KBM-7 (cell line): ENCODE measurements at regions not wholly inside any gene's neighbourhood (a gene's known extent, or its start where the extent isn't known, plus 50 kb on each side); places are given as distances from the start of the nearest gene placed in this dataset.

ENCODE experiments used
- DNase-seq: peaks from one replicate; pipeline ENCODE4 v3.0.0-alpha.2; 2015
- in situ Hi-C: fragments of 300-500 bp; cut with MboI; formaldehyde crosslinking; loops from 2 replicates; pipeline ENCODE4 v1.14.3; 2020; ENCODE audit warnings: low sequenced_read_pairs, low pct_unique_long_range_greater_than_20kb, mixed read lengths

DNA sequence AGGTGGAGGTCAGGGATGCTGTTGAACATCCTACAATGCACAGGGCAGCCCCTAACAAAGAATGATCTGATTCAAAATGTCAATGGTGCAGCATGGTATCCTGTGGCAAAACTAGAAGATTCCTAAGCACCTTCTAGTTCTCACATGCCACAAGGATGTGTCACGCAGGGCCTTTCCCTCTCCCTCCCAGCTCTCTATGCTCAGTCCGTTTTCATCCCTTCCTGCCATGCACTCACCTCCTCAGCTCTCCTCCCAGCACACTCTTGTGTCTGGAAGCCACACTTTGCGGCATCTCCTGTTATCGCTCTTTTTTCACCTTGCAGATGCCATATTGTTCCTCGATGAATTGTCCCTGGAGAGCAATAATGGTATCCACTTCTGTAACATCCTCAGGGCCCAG, 263.4 kb downstream of the CDC5L start:
- no peak for DNase-seq
- in situ Hi-C loops, result loop anchor here (25.0 kb wide), 1 partner anchor 761 kb away; no protein-coding TSS in a partner anchor

DNA sequence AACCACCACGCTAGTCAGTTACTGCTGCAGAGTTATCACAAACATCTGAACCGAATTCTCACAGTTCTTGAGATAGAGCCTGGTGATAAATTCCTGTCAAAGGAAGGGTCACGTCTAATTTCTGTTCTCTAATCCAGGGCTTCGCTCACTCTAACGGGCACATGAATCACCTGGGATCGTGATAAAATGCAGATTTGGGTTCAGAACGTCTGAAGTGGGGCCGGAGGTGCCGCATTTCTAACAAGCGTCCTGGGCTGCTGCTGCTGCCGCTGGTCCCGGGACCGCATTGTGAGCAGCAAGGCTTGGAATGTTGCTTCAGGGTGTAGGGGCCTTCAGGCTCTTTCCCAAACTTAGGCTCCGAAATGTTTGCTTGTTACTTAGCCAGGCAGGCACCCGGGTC, 264.1 kb downstream of the CDC5L start:
- in situ Hi-C loops, result loop anchor here (25.0 kb wide), 1 partner anchor 761 kb away; no protein-coding TSS in a partner anchor
- no peak for DNase-seq

DNA sequence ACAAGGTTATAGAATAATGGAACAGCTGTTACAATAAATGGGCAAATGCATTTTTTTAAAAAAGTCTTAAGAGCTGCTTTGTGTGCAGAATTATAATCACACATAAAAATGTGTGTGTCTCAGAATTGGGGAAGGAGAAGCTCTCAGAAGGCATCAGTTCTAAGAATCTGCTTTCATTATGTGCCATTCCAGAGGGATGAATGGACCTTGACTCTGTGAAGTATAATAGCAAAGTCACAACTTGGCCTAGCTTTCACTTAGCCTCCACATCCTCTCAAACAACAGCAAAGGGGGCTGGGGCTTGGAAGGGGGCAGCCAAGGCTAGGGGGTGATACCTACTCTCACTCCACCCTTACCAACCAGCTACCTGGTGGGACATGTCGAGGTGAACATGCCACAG, 265.0 kb downstream of the CDC5L start:
- in situ Hi-C loops, result loop anchor here (25.0 kb wide), 1 partner anchor 760 kb away; no protein-coding TSS in a partner anchor
- no peak for DNase-seq

GRCh38 chr6:44653091-44653490, 265.6 kb downstream of the CDC5L start:
- DNase-seq, result no peak
- in situ Hi-C loops, result loop anchor here (25.0 kb wide), 1 partner anchor 759 kb away; no protein-coding TSS in a partner anchor

DNA sequence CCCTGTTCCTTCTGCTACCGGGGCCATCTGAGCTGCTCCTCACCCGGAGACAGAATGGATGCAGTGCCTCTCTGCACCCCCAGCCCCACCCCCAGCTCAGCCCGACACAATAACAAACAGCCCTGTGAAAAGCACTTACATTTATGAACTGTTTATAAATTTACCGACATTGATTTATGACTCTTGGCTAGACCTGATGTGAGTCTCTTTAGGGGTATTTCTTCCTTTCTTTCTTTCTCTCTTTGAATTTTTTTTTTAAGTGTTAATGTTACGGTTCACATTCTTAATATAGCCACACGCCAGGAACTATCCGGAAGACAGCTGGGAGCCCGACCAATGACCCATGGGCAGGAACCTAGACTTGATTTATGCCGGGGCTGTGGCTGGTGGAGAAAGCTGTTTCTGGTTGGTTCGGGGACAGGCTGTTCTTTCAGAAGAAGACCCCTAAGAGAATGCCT, 266.3 kb downstream of the CDC5L start:
- in situ Hi-C loops, result loop anchor here (25.0 kb wide), 1 partner anchor 759 kb away; no protein-coding TSS in a partner anchor

DNA sequence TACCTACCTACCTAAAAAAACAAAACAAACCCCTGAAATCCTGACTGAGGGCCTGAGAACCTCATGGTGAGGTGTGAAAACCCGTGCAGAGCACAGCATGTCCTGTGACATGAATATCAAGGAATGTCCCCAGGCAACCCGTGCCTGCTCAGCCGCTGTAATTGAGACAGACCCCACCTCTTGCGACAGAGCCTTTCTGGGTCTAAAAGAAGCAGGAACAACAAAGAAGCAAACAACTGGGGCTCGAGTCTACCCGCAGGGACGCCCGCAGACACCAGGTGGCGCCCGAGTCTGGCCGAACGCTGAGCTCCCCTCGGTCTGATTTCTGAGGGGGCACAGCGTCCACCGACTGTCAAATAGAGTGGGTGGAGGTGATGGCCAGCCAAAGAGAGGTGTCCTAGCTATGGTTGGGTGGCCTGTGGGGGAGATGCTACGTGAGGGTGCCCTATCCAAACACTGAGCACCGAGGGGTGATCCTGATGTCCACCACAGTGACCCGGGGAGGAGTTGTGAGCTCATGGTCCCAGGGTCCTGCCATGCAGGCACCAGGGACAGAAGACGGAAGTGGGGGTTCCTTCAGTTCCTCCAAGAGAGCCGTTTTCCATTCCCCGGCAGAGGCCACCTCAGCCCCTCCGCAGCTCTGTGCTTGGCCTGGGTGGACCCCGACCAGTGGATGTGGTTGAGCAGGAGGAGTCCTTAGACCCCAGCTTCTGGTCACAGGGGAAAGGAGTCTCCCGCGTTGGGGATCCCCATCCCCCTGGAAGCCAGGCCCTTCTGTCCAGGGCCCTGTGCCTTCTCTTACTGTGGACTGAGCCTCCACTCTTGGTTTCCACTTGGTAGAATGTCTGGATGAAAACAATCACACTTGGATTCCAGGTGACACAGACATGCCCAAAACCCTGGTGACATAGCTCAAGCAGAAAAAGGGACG, 268.2 kb downstream of the CDC5L start:
- in situ Hi-C loops, result loop anchor here (25.0 kb wide), 1 partner anchor 757 kb away; no protein-coding TSS in a partner anchor
- peak; percentile 85 for DNase-seq

More for the DNA sequence above, 266.3 kb downstream of the CDC5L start:
- DNase-seq, result no peak

DNA sequence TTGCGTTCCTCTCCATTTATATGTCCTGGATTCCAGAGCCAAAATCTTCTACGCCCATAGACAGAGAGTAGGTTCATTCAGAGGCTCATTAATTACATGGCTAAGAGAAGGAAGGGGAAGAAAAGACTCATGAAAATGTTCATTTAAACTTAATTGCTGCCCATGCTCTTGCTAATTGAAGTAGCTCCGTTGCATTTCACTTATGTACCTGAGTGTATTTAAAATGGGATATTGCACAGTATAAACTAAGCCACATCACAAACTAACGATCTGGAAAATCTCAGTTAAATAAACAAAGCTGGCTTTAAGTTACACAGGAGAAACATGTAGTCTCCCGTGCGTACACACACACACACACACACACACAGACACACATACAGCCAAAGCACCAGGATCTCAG, 269.2 kb downstream of the CDC5L start:
- in situ Hi-C loops, result loop anchor here (25.0 kb wide), 1 partner anchor 756 kb away; no protein-coding TSS in a partner anchor
- no peak for DNase-seq

DNA sequence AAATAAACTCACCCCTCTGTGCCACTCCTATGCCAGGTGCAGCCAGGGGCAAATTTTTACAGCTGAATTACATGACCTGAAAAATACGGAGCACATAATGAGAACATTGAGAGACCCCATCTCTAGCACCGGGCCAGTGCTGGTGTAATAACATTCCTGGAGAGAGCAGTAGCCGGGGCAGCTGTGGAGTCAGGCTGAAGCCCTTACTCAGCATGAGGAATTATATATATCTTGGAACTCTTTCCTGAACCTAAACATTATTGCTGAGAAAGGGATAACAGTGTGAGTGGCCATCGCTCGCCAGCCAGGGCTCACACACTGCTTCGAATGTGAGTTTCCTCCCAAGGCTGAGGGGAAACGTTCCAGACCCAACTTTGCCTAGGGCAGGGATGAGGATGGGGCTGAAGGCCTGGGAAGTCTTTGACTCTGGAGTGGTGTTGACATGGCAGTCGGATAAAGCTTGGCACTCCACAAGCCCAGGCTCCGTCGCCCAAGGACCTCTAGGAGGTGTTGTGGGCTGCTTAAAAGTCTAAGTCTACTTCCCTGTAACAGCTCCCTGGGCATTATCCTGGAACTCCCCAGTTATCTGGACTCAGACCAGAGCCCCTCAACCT, 269.8 kb downstream of the CDC5L start:
- in situ Hi-C loops, result loop anchor here (25.0 kb wide), 1 partner anchor 755 kb away; no protein-coding TSS in a partner anchor
- no peak for DNase-seq

DNA sequence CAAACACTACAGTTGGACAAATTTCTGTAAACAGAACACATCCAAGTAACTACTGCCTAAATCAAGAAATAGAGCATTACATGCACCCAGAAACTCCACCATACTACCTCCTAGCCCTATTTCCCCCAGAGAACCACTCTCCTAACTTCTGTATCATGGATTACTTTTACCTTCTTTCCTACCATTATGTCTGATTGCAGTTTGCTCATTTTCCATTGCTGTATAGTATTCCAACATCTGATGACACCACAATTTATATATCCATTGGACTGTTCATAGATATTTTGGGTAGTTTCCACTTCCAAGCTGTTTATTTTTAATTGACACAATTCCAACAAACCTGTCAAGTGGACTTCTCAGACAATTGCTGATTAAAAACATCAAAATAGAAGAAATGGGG, 271.1 kb downstream of the CDC5L start:
- no peak for DNase-seq
- in situ Hi-C loops, result loop anchor here (25.0 kb wide), 1 partner anchor 754 kb away; no protein-coding TSS in a partner anchor

DNA sequence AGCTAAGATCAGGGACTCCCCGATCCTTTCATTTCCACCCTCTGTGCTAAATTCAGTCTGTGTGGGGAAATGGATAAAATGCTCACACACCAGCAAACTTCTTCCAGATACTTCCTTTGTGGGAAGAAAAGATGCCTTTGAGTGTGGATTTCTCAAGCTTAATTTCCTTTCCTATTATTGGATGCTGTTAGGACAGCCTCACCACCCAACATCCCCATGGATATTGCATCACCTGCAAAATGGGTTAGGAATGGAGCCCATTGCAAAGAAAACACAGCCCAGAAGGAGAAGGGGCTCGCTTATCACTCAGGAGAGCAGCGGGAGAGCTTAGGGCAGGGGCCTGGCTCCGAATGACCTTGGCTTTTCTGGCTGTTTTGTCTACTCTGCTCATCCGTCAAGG, 272.2 kb downstream of the CDC5L start:
- DNase-seq, result no peak
- in situ Hi-C loops, result loop anchor here (25.0 kb wide), 1 partner anchor 753 kb away; no protein-coding TSS in a partner anchor

- DNase-seq, result no peak
- in situ Hi-C loops, result loop anchor here (25.0 kb wide), 1 partner anchor 752 kb away; no protein-coding TSS in a partner anchor
Observed at GRCh38 chr6:44660561-44661220, 273.2 kb downstream of the CDC5L start.

GRCh38 chr6:44661221-44662008, 273.9 kb downstream of the CDC5L start:
- in situ Hi-C loops, result loop anchor here (25.0 kb wide), 1 partner anchor 751 kb away; no protein-coding TSS in a partner anchor
- DNase-seq, result no peak

DNA sequence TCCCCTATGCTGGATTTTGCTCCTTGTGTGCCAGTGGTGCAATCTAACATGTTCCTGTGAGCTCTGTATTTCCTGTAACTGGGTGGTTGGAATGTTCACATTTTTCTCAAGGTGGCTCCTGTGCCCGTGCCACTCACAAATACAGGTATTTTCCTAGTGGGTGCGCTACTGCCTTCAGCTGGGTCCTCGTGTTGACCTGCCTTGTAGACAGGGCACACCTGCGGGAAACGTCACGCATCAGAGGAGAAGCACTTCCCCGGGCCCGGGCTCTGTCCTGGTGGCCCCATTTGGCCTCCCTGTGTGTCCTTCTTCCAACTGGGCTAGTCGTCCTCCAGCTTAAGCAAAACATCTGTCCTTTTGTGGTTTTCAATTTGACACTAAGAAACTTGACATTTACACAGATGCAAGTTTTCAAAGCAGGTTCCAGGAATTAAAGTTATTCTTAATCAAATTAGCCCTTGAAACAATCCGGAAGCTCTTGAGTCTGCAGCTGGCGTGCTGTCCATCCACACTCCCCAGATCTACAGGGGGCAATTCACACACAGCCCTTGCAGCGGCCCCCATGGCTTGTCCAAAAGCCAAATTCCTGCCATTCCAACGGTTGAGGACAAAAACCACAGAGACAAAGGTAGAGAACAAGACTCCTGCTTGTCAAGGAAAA, 275.1 kb downstream of the CDC5L start:
- in situ Hi-C loops, result loop anchor here (25.0 kb wide), 1 partner anchor 750 kb away; no protein-coding TSS in a partner anchor
- DNase-seq, result no peak

- DNase-seq, result no peak
- in situ Hi-C loops, result loop anchor here (25.0 kb wide), 1 partner anchor 748 kb away; no protein-coding TSS in a partner anchor
Observed at GRCh38 chr6:44663860-44664634, 276.5 kb downstream of the CDC5L start.

- no peak for DNase-seq
- in situ Hi-C loops, result loop anchor here (25.0 kb wide), 1 partner anchor 748 kb away; no protein-coding TSS in a partner anchor
Observed at GRCh38 chr6:44664716-44665115, 277.2 kb downstream of the CDC5L start.

DNA sequence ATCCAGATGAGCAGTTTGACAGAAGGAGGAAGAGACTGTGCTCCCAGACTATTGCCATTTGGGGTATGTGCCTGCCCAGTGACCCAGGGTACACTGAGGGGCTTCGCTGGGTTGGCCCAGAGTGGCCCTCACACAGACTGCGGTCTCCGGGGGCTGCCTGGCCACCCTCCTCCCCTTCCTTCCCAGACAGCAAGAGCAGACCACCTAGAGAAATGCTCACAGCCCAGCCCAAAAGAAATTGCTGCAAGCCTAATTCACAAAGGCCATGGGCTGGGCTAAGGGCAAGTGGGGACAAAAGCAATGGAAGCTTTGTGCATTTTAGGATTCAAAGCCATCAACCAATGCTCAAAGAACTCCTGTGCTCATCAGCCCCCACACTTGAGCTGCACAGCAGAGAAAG, 277.6 kb downstream of the CDC5L start:
- in situ Hi-C loops, result loop anchor here (25.0 kb wide), 1 partner anchor 747 kb away; no protein-coding TSS in a partner anchor
- DNase-seq, result no peak

- in situ Hi-C loops, result loop anchor here (25.0 kb wide), 1 partner anchor 747 kb away; no protein-coding TSS in a partner anchor
- no peak for DNase-seq
Observed at GRCh38 chr6:44665683-44666082, 278.2 kb downstream of the CDC5L start.
